ENCODE measurements at regions not wholly inside any gene's neighbourhood (a gene's known extent, or its start where the extent isn't known, plus 50 kb on each side); places are given as distances from the start of the nearest gene placed in this dataset.

DNA sequence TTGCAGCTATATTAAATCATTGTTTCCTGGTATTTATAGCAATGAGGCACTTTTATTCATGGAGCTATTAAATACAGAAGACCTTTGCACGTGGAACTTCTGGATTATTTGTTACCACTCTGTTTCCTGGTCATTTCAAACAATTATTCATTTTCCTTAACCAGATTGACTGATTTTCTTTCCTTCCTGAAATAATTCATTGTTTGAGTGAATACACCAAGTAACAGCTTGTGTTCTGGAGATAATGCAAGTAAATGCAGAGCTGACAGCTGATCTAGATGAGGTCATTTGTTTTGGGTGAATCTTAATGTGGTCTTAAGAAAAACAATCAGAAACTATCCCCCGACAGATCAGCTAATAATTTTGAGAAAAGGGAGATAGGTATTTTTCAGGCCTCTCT lies 497.7 kb downstream of the KIF20B start:
- TF ChIP-seq POLR2A (IDR thresholded peaks at IDR 0.05): no peak
- TF ChIP-seq, protein P1, sequence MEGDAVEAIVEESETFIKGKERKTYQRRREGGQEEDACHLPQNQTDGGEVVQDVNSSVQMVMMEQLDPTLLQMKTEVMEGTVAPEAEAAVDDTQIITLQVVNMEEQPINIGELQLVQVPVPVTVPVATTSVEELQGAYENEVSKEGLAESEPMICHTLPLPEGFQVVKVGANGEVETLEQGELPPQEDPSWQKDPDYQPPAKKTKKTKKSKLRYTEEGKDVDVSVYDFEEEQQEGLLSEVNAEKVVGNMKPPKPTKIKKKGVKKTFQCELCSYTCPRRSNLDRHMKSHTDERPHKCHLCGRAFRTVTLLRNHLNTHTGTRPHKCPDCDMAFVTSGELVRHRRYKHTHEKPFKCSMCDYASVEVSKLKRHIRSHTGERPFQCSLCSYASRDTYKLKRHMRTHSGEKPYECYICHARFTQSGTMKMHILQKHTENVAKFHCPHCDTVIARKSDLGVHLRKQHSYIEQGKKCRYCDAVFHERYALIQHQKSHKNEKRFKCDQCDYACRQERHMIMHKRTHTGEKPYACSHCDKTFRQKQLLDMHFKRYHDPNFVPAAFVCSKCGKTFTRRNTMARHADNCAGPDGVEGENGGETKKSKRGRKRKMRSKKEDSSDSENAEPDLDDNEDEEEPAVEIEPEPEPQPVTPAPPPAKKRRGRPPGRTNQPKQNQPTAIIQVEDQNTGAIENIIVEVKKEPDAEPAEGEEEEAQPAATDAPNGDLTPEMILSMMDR (IDR thresholded peaks at IDR 0.05): no peak
